MM.1S (cell line): ENCODE measurements at regions not wholly inside any gene's neighbourhood (a gene's known extent, or its start where the extent isn't known, plus 50 kb on each side); places are given as distances from the start of the nearest gene placed in this dataset.

Experiments
- DNase-seq: peaks from one replicate; pipeline ENCODE4 v3.0.0-alpha.2; 2015
- H2AFZ ChIP-seq: fragments of 300-600 bp; sonication (generic); 2 replicates; pipeline ENCODE4 v1.6.0; 2016; ENCODE audit warnings: antibody characterized with exemption, low read length
- H3F3A ChIP-seq: fragments of 300-600 bp; sonication (generic); 2 replicates; pipeline ENCODE4 v1.6.1; 2016; ENCODE audit warnings: mild to moderate bottlenecking, antibody characterized with exemption, low read length, moderate library complexity, mixed read lengths; ENCODE audit not compliant: insufficient read depth
- H3K27ac ChIP-seq: fragments of 300-600 bp; sonication (generic); 2 replicates; pipeline ENCODE4 v1.5.1; 2016; ENCODE audit warnings: mild to moderate bottlenecking, low read length
- H3K27me3 ChIP-seq: fragments of 300-600 bp; sonication (generic); replicated peaks from 2 replicates; pipeline ENCODE4 v1.6.0; 2016; ENCODE audit warnings: low read length; ENCODE audit not compliant: insufficient read depth
- H3K36me3 ChIP-seq: fragments of 300-600 bp; sonication (generic); replicated peaks from 2 replicates; pipeline ENCODE4 v1.6.1; 2016; ENCODE audit warnings: mild to moderate bottlenecking, low read length, mixed read lengths; ENCODE audit not compliant: insufficient read depth
- H3K4me1 ChIP-seq: fragments of 300-600 bp; sonication (generic); 2 replicates; pipeline ENCODE4 v1.6.1; 2016; ENCODE audit warnings: low read length, mixed read lengths
- H3K4me2 ChIP-seq: fragments of 300-600 bp; sonication (generic); 2 replicates; pipeline ENCODE4 v1.6.0; 2016; ENCODE audit warnings: low read depth, low read length
- H3K4me3 ChIP-seq: fragments of 300-600 bp; sonication (generic); 2 replicates; pipeline ENCODE4 v1.5.1; 2016; ENCODE audit warnings: low read length, mixed read lengths
- H3K79me2 ChIP-seq: fragments of 300-600 bp; sonication (generic); 2 replicates; pipeline ENCODE4 v1.6.1; 2016; ENCODE audit warnings: mixed run types, low read length, mixed read lengths
- H3K9ac ChIP-seq: fragments of 300-600 bp; sonication (generic); 2 replicates; pipeline ENCODE4 v1.6.1; 2016; ENCODE audit warnings: low read length, mixed read lengths
- H3K9me2 ChIP-seq: fragments of 300-600 bp; sonication (generic); replicated peaks from 2 replicates; pipeline ENCODE4 v1.6.1; 2016; ENCODE audit warnings: mild to moderate bottlenecking, low read length, mixed read lengths; ENCODE audit not compliant: insufficient read depth
- H3K9me3 ChIP-seq: fragments of 300-600 bp; sonication (generic); replicated peaks from 2 replicates; pipeline ENCODE4 v1.6.1; 2016; ENCODE audit warnings: mild to moderate bottlenecking, low read length, mixed read lengths; ENCODE audit not compliant: insufficient read depth
- H4K20me1 ChIP-seq: fragments of 300-600 bp; sonication (generic); 2 replicates; pipeline ENCODE4 v1.6.1; 2016; ENCODE audit warnings: mild to moderate bottlenecking, low read length, moderate library complexity, mixed read lengths; ENCODE audit not compliant: insufficient read depth
- EZH2 ChIP-seq: fragments of 300-600 bp; sonication (generic); optimal IDR thresholded peaks from 2 replicates; pipeline ENCODE3; 2017; ENCODE audit warnings: low read depth, mild to moderate bottlenecking, antibody characterized with exemption, low read length, mixed read lengths
- EZH2phosphoT487 ChIP-seq: fragments of 300-600 bp; sonication (generic); IDR thresholded peaks from 2 replicates; pipeline ENCODE4 v1.6.1; 2018; ENCODE audit warnings: antibody characterized with exemption, low read length
- TF ChIP-seq, protein P1 (sequence below): fragments of 300-600 bp; sonication (generic); IDR thresholded peaks from 2 replicates; pipeline ENCODE4 v1.5.1; 2016; ENCODE audit warnings: antibody characterized with exemption, low read length, mixed read lengths

DNA sequence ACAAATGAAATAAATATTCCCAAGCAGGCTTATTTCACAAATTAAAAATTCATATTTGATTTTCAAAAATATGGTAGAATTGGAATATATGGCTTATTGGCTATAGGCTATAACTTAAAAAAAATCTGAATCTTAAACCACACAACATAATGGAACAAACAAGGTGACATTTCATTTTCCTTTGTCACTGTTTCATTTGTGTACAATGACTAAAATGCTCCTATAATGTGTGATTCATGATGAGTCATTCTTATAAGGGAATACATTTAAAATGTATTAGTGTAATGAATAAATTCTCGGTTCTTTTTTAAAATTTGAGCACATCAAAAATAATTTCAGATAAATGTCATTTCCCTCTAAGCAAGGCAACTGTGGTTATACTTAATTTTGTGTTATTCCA, 148.0 kb upstream of the ANK3 start:
- H3K4me2 ChIP-seq, result no peak overlapping the region
- H3K4me1 ChIP-seq, result peaks cover 13% of the 10 kb centered on the region
- H3K9me3 ChIP-seq, result no peaks in the 10 kb centered on the region
- no peak overlapping the region for H3K27ac ChIP-seq
- no peak overlapping the region for H3K4me3 ChIP-seq
- no peaks in the 10 kb centered on the region for H3K79me2 ChIP-seq
- H4K20me1 ChIP-seq, result no peaks in the 10 kb centered on the region
- TF ChIP-seq EZH2phosphoT487, result no peak
- no peak for TF ChIP-seq EZH2
- TF ChIP-seq, protein P1, sequence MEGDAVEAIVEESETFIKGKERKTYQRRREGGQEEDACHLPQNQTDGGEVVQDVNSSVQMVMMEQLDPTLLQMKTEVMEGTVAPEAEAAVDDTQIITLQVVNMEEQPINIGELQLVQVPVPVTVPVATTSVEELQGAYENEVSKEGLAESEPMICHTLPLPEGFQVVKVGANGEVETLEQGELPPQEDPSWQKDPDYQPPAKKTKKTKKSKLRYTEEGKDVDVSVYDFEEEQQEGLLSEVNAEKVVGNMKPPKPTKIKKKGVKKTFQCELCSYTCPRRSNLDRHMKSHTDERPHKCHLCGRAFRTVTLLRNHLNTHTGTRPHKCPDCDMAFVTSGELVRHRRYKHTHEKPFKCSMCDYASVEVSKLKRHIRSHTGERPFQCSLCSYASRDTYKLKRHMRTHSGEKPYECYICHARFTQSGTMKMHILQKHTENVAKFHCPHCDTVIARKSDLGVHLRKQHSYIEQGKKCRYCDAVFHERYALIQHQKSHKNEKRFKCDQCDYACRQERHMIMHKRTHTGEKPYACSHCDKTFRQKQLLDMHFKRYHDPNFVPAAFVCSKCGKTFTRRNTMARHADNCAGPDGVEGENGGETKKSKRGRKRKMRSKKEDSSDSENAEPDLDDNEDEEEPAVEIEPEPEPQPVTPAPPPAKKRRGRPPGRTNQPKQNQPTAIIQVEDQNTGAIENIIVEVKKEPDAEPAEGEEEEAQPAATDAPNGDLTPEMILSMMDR, result no peak
- no peak for DNase-seq
- H3K9ac ChIP-seq, result no peak overlapping the region
- no peak overlapping the region for H2AFZ ChIP-seq
- H3F3A ChIP-seq, result no peaks in the 10 kb centered on the region; the same call in 1 of the 2 replicates
- no peaks in the 10 kb centered on the region for H3K27me3 ChIP-seq
- H3K9me2 ChIP-seq, result no peaks in the 10 kb centered on the region
- H3K36me3 ChIP-seq, result no peaks in the 10 kb centered on the region

DNA sequence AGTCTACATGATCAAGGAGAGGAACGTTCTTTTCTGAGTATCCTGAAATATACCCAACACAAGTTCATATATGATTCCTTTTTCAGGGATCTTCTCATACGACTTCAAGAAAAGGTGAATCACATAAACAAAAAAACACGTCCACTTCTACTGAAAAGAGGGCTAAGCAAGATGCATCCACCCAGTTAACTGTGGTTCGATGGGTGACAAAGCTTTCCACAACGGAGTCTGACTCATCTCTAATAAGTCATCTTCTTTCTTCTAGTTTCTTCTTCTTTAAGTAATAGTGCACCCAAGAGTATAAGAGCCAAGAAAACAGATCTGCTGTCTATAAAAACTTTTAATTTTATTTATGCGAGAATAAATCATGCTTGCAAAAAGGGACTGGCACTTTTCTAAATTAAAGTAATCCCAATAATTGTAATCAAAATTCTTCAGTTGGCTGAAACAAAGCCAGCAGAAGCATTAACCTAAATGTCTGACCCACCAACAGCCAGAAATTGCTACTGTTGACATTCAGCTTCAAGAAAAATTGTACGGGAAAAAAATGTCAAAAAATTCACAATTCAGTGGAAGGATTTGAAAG, 146.9 kb upstream of the ANK3 start:
- Histone ChIP-seq H3K4me3 (no peak overlapping the region), H3K36me3 (no peaks in the 10 kb centered on the region), H3K9me2 (no peaks in the 10 kb centered on the region), H3F3A (no peaks in the 10 kb centered on the region; the same call in 1 of the 2 replicates), H3K9ac (no peak overlapping the region), H3K9me3 (no peaks in the 10 kb centered on the region), H3K4me2 (no peak overlapping the region), H3K27ac (no peak overlapping the region), H3K27me3 (no peaks in the 10 kb centered on the region), H3K79me2 (no peaks in the 10 kb centered on the region), H2AFZ (no peak overlapping the region), H4K20me1 (no peaks in the 10 kb centered on the region), H3K4me1 (peaks cover 9% of the 10 kb centered on the region)
- DNase-seq, result no peak
- TF ChIP-seq EZH2phosphoT487 (no peak), EZH2 (no peak)
- TF ChIP-seq, protein P1, result no peak

DNA sequence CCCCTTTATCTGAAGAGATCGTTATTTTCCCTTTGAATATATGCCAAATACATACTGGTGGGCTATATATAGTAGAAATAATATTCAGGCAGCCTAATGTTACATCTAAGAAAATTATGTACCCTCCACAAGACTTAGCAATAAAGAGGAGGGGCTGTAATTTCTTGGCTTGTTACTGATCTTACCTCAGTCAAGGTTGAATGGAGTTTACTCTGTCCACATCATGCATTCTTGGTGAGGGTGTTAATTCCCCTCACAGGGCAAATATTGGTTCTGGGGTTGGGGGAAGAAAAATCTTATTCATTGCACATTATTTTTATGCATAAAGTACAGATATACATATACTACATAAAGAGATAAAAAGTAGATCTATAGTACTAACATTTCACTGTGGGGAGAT, 145.8 kb upstream of the ANK3 start:
- no peaks in the 10 kb centered on the region for H3F3A ChIP-seq
- H4K20me1 ChIP-seq, result no peaks in the 10 kb centered on the region
- no peaks in the 10 kb centered on the region for H3K9me2 ChIP-seq
- no peak overlapping the region for H3K9ac ChIP-seq
- no peak for DNase-seq
- H2AFZ ChIP-seq, result no peak overlapping the region
- H3K27ac ChIP-seq, result no peak overlapping the region
- H3K4me3 ChIP-seq, result no peak overlapping the region
- no peaks in the 10 kb centered on the region for H3K9me3 ChIP-seq
- no peaks in the 10 kb centered on the region for H3K79me2 ChIP-seq
- H3K4me2 ChIP-seq, result no peak overlapping the region
- no peaks in the 10 kb centered on the region for H3K27me3 ChIP-seq
- H3K36me3 ChIP-seq, result no peaks in the 10 kb centered on the region
- no peak for TF ChIP-seq EZH2phosphoT487
- no peak for TF ChIP-seq EZH2
- TF ChIP-seq, protein P1, result no peak
- H3K4me1 ChIP-seq, result no peaks in the 10 kb centered on the region
